HFFc6 (cell line): ENCODE measurements at regions not wholly inside any gene's neighbourhood (a gene's known extent, or its start where the extent isn't known, plus 50 kb on each side); places are given as distances from the start of the nearest gene placed in this dataset.

ENCODE experiments used
- DNase-seq: peaks from one replicate; pipeline ENCODE4 v3.0.0-alpha.2; 2018
- H3K27ac Mint-ChIP-seq: 2 replicates; pipeline ENCODE4 v1.8.0; 2020; ENCODE audit warnings: mild to moderate bottlenecking, mixed read lengths
- H3K27me3 Mint-ChIP-seq: 2 replicates; pipeline ENCODE4 v1.8.0; 2021; ENCODE audit warnings: mild to moderate bottlenecking, moderate library complexity, mixed read lengths; ENCODE audit not compliant: insufficient read depth
- H3K36me3 Mint-ChIP-seq: 2 replicates; pipeline ENCODE4 v1.8.0; 2021; ENCODE audit warnings: low read depth, mixed read lengths
- H3K4me1 Mint-ChIP-seq: 2 replicates; pipeline ENCODE4 v1.8.0; 2020; ENCODE audit warnings: low read depth, mixed read lengths
- H3K4me3 Mint-ChIP-seq: 2 replicates; pipeline ENCODE4 v1.8.0; 2020; ENCODE audit warnings: mild to moderate bottlenecking, moderate library complexity, mixed read lengths
- H3K9me3 Mint-ChIP-seq: 2 replicates; pipeline ENCODE4 v1.8.0; 2020; ENCODE audit warnings: mild to moderate bottlenecking, mixed read lengths
- CTCF ChIP-seq: fragments of 200-600 bp; sonication (generic); IDR thresholded peaks from 2 replicates; pipeline ENCODE4 v1.5.0; 2021; ENCODE audit warnings: antibody characterized with exemption, mild to moderate bottlenecking

- no peak overlapping the region for H3K4me3 Mint-ChIP-seq
- no peak overlapping the region for H3K27ac Mint-ChIP-seq
- no peak for DNase-seq
- H3K9me3 Mint-ChIP-seq = no peaks in the 10 kb centered on the region
- no peaks in the 10 kb centered on the region for H3K36me3 Mint-ChIP-seq
- peaks cover 42% of the 10 kb centered on the region for H3K27me3 Mint-ChIP-seq
- no peak for TF ChIP-seq CTCF
- H3K4me1 Mint-ChIP-seq = no peaks in the 10 kb centered on the region
Observed at GRCh38 chr16:86090461-86091170, 191.7 kb downstream of the IRF8 start.

GRCh38 chr16:86091976-86092375, 193.0 kb downstream of the IRF8 start:
- H3K36me3 Mint-ChIP-seq = no peaks in the 10 kb centered on the region
- DNase-seq = no peak
- no peak overlapping the region for H3K27ac Mint-ChIP-seq
- no peak overlapping the region for H3K4me3 Mint-ChIP-seq
- peaks cover 42% of the 10 kb centered on the region for H3K27me3 Mint-ChIP-seq
- TF ChIP-seq CTCF = no peak
- no peaks in the 10 kb centered on the region for H3K9me3 Mint-ChIP-seq
- no peaks in the 10 kb centered on the region for H3K4me1 Mint-ChIP-seq

GRCh38 chr16:86092586-86093480, 193.9 kb downstream of the IRF8 start:
- Mint-ChIP-seq H3K4me3 (no peak overlapping the region), H3K4me1 (no peaks in the 10 kb centered on the region), H3K36me3 (no peaks in the 10 kb centered on the region), H3K9me3 (no peaks in the 10 kb centered on the region; the same call in 1 of the 2 replicates), H3K27ac (no peak overlapping the region), H3K27me3 (peaks cover 42% of the 10 kb centered on the region)
- TF ChIP-seq CTCF = no peak
- no peak for DNase-seq

GRCh38 chr16:86093801-86094750, 195.1 kb downstream of the IRF8 start:
- no peak overlapping the region for H3K27ac Mint-ChIP-seq
- no peaks in the 10 kb centered on the region for H3K4me1 Mint-ChIP-seq
- H3K4me3 Mint-ChIP-seq = no peak overlapping the region
- peak; percentile 45; the same call in 1 of the 2 replicates for TF ChIP-seq CTCF
- peaks cover 39% of the 10 kb centered on the region for H3K27me3 Mint-ChIP-seq
- no peaks in the 10 kb centered on the region; the same call in 1 of the 2 replicates for H3K9me3 Mint-ChIP-seq
- DNase-seq = no peak
- H3K36me3 Mint-ChIP-seq = no peaks in the 10 kb centered on the region

GRCh38 chr16:86095131-86095752, 196.3 kb downstream of the IRF8 start:
- DNase-seq = no peak
- no peak for TF ChIP-seq CTCF
- H3K9me3 Mint-ChIP-seq = no peaks in the 10 kb centered on the region; the same call in 1 of the 2 replicates
- H3K4me3 Mint-ChIP-seq = no peak overlapping the region
- peaks cover 36% of the 10 kb centered on the region for H3K27me3 Mint-ChIP-seq
- H3K36me3 Mint-ChIP-seq = no peaks in the 10 kb centered on the region
- no peak overlapping the region for H3K27ac Mint-ChIP-seq
- no peaks in the 10 kb centered on the region for H3K4me1 Mint-ChIP-seq
